ELF-1 (cell line): ENCODE measurements at regions not wholly inside any gene's neighbourhood (a gene's known extent, or its start where the extent isn't known, plus 50 kb on each side); places are given as distances from the start of the nearest gene placed in this dataset.

Source experiments
- DNase-seq: peaks from one replicate; pipeline ENCODE4 v3.0.0-alpha.2; 2016; ENCODE audit warnings: low read depth, low spot score

DNA sequence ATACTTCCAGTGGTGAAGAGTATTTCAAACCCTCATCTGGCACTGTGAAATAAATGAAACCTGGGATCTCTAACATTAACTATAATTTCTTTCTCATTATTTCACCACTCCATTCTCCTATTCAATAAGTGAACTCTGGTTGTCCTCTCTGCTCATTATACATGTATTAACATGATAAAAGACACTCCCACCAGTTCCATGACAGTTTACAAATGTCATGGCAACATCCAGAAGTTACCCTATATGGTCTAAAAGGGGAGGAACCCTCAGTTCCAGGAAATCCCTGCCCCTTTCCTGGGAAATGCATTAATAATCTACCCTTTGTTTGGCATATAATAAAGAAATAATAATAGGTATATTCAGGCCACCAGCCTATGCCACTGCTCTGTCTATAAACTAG, 62.7 kb upstream of the BRINP3 start:
- no peak for DNase-seq

- DNase-seq = no peak
Measured at GRCh38 chr1:190551638-190552037, 74.0 kb upstream of the BRINP3 start.

- no peak for DNase-seq
Measured at GRCh38 chr1:190560161-190560681, 82.6 kb upstream of the BRINP3 start.

- DNase-seq = no peak
Measured at GRCh38 chr1:190563230-190563629, 85.6 kb upstream of the BRINP3 start.

DNA sequence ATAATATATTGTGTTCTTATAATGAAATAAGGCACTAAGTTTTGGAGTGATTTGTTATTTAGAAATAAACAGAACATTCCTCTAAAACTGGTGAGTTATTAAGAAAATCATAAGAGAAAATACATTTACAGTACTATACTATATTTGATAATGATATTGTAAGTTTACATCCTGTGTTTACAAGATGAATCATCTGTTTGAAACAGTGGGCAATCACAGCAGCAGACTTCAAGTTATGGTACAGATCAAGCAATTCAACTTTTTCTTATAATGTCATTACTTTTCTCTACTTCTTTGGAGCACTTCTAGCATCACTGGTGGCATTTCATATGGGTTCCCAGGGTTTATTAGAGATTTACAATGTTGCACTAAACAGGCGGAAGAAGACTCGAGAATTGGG, 86.5 kb upstream of the BRINP3 start:
- DNase-seq = no peak

DNA sequence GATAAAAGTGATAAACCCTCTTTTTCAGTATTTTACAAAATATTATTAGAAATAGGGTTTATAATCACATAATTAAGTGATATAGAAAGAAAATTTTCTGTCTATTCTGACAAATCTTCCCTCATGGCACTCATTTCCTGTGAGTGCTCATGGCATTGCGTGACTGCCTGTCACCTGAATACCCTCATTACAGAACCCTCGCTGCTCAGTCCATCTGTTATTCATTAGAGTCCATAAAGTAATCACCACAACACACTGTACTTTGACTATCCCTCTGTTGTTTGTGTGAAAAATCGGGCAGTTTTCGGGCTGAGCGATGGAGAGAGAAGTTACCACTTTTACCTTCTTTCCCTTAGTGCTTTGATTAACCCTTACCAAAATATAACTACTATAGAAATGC, 100.4 kb upstream of the BRINP3 start:
- DNase-seq = no peak

DNA sequence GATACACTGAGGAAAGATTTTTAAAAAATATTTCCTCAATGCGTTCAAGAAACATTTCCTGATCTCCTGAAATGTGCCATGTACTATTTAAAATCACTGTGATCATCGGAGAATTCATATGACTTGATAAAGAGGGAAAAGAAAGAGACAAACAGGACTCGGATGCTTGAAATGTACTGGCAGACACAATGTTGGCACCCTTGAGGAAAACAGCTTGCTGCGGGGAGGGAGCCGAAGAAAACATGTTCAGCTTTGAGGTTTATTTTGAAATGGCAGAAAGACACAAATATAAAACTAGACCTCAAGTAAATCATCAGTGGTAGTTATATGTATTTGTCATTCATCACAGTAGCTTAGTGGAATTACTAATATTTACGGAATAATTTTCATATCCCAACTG, 100.9 kb upstream of the BRINP3 start:
- DNase-seq = no peak

DNA sequence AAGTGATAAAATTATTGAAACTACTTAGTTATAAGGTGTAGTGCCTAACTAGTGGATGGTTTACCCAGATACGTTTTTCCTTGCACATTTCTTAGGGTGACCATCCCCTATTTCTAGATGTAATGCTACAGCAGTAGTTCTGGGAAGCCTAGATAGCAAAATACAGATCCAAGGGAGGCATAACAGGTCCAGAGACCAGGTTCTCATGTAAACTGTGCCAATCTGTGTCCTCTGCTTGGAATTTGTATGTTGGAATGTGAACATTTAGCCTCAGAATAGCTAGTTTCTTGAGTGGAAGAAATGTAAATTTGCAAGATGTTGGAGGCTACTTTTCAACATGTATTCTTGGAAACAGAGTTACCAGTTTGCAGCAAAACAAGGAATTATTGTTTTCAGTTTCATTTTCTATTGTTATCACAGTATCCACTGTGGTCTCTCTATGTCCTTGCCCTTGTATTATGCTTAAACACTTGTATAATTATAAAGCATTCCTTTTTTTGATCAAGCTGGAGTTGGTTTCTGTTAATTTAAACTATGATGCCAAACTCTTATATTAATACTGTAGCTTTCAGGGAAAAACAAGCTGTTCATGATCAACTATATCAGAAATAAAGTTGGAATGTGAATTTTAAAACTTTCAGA, 102.0 kb upstream of the BRINP3 start:
- no peak for DNase-seq

DNA sequence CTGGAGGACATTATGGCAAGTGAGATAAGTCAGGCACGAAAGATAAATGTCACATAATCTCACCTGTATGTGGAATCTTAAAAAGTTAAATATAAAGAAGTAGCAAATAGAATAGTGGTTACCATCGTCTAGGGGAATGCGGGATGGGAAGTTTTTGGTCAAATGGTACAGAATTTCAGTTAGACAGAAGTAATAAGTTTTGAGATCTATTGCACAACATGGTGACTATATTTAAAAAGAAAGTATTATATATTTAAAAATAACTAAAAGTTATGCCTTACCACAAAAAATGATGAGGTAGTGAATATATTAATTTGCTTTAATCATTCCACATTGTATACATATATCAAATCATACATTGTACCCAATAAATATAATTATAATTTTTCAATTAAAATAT, 106.2 kb upstream of the BRINP3 start:
- no peak for DNase-seq

DNA sequence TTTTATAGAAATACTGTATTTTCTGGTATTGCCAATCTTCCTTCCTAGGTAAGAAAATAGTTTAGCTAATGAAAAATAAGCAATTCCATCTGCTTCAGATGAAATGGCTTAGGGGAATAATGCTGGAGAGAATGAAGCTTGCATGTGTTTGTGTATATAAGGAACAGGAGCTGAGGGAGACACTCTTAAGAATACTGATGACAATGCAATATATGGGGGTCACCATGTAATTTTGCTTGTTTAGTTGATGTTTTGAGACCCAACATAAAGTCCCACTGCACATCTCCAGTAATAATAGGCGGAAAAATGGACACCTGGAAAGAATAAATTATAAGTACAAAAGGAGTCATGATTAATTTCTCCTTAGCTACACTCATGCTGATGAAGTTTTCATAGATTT, 110.8 kb upstream of the BRINP3 start:
- DNase-seq = no peak

DNA sequence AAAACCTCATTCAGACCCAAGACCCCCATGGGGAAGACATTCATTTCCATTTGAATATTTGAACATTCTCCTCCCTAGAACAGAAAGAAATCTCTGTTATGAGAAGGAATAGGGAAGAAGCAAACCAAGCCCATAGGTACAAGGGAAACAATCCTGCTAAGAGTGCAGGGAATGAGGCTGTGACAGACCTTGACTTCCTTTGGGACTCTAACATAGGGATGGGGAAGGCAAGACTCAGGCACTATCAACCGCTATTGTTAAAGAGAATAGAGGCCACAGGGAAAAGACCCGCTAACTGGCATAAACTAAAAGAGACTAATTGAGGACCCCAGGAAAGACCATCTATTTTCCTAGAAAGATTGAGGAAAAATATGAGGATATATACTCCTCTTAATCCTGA, 117.8 kb upstream of the BRINP3 start:
- no peak for DNase-seq

DNA sequence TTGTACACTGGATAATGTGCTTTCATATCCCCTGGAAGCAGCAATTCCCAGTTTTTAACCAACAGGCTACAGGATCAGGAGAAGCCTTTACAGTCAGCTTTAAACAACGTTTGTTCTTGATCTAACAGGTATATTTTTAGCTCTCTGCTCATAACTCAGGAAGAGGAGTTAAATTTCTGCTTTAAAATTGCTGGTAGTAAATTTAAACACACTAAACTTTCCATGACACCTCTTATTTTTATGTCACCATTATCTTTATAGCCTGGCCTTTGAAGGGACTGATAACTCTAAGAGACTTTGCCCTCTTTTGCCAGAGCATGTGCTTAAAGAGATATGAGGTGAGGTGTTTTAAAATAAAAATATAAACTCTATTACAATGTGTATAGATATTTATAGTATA, 119.6 kb upstream of the BRINP3 start:
- no peak for DNase-seq

DNA sequence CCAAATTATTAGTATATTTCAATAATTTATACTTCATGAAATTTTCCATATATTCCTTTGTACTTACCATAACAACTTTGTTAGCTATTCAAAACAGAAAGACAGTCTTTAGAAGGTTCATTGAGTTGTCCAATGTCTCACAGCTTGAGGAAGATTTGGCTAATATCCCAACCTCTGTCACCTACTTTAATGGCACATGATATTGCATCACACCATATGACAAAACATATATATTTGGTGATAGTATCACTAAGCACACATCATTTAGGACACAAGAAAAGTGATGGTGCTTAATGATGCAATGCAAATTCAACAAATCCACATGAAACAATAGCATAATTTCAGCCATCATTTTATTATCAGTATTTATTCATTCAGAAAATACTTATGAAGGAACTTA, 122.0 kb upstream of the BRINP3 start:
- DNase-seq = no peak

DNA sequence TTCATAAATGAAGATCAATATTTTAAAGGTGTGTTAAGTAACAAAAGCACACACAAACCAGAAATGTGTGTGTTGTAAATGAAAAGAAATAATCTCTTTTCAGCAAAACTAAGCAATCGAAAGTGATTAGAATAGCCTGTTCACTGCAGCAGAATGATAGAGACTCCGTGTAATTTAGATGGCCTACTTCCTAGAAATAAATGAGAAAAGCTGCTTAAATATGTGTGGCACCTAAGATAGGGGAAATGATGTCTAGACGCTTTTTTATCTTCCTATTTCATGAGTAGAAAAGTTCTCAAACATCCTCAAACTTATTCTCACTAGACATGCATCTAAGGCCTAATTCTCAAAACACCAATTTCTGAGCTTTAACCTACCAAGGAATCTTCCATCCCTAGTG, 124.7 kb upstream of the BRINP3 start:
- no peak for DNase-seq

GRCh38 chr1:190608282-190608681, 130.6 kb upstream of the BRINP3 start:
- DNase-seq = no peak

- no peak for DNase-seq
Measured at GRCh38 chr1:190615818-190616217, 138.2 kb upstream of the BRINP3 start.

DNA sequence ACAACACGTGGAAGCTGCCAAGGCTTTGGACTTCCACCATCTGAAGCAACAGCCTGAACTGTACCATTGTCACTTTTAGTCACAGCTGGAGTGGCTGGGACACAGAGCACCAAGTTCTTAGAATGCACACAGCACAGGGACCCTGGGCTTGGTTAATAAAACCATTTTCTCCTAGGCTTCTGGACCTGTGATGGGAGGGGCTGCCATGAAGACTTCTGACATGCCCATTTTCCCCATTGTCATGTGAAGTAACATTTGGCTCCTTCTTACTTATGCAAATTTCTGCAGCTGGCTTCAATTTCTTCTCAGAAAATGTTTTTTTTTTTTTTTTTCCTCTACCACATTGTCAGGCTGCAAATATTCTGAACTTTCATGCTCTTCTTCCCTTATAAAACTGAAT, 138.6 kb upstream of the BRINP3 start:
- no peak for DNase-seq

GRCh38 chr1:190619724-190620123, 142.1 kb upstream of the BRINP3 start:
- DNase-seq = no peak

GRCh38 chr1:190633488-190633887, 155.8 kb upstream of the BRINP3 start:
- no peak for DNase-seq

GRCh38 chr1:190634134-190634533, 156.5 kb upstream of the BRINP3 start:
- DNase-seq = no peak

DNA sequence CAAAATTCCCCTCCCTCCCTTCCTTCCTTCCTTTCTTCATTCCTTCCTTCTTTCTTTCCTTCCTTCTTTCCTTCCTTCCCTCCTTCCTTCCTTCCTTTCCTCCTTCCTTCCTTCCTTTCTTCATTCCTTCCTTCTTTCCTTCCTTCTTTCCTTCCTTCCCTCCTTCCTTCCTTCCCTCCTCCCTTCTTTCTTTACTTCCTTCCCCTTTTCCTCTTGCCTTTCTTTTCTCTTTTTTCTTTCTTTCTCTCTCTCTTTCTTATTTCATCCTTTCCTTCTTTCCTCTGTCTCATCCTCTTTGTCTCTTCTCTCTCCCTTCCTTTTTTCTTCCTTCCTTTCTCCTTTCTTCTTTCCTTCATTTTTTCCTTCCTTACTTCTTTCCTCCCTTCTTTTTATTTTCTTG, 171.9 kb upstream of the BRINP3 start:
- DNase-seq = no peak

DNA sequence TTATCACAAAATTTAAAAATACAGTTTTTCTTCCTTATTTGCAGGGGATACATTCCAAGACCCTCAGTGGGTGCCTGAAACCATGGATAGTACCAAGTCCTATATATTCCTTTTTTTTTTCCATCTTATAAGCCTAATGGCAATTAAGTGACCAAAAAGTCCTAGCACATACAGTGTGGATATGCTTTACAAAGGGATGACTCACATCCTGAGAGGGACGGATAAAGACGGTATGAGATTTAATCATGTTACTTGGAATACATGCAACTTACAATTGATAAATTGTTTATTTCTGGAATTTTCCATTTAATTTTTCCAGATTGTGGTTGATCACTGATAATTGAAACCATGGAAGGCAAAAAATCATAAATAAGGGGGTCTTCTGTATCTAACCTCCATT, 181.2 kb upstream of the BRINP3 start:
- no peak for DNase-seq

GRCh38 chr1:190663962-190664361, 186.3 kb upstream of the BRINP3 start:
- no peak for DNase-seq

DNA sequence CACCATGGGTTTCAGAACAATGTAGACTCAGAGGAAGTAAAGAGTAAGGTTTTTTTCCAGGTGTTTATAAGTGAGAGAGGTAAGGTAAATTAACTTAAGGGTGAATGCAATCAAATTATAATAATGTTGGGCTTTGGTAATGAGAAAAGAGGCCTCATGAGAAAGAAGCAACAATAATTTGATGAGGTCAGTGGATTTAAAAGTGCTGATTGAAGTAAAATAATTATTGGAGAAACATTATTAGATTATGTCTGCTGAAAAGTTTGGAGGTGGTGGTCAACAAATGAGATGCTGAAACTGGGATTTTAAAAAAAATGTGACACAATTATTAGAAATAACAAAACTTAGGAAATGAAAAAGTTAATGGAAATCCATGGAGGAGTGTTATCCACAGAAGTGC, 187.4 kb upstream of the BRINP3 start:
- no peak for DNase-seq
